ENCODE measurements at regions not wholly inside any gene's neighbourhood (a gene's known extent, or its start where the extent isn't known, plus 50 kb on each side); places are given as distances from the start of the nearest gene placed in this dataset.

DNA sequence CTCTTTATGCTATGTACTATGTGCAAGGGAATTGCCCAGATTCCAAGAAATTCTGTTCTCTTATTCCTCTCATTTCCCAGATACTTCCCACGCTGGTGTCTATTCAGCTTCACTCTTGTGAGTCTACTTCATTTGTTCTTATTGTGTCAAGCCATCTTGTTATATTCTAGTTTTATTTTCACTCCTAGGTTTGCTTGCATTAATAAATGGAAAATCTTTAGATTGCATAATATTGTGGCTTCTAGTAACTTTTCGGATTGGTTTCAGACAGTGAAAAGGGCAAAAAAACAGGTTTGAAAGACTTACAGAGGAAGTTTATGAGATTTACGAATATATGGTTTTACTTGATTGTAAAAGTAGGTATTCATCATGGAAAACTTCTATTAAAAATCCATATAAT, 128.4 kb downstream of the BTC start:
- DNase-seq (ENCODE audit: low spot score), result no peak
- intact Hi-C loops (cut with DNase I), result no loop called here

DNA sequence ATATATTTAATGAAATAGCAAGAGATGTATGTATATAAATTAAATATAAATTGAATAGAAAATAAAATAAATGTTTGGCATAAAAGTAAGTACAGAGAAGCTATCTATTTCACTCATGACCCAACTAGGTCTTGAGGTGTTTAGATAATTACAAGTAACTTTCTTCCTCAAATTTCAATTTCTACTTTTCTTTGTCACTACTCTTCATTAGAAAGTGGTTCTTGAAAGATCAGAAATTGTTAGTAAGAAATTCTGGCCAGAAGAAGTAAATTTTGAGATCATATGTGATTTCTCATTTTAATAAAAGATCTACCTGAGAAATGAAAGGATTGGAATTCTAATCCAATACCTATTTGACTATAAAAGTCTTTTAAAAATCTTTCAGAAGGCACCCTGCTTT, 126.9 kb downstream of the BTC start:
- intact Hi-C loops (cut with DNase I), result no loop called here
- no peak for DNase-seq (ENCODE audit: low spot score)

- intact Hi-C loops (cut with DNase I), result no loop called here
- no peak for DNase-seq (ENCODE audit: low spot score)
Measured at GRCh38 chr4:74667944-74668343, 126.4 kb downstream of the BTC start.

GRCh38 chr4:74669702-74670101, 124.6 kb downstream of the BTC start:
- intact Hi-C loops (cut with DNase I), result loop anchor here (2.0 to 10.0 kb wide), 3 partner anchors 135 to 445 kb away; no protein-coding TSS in a partner anchor
- no peak for DNase-seq (ENCODE audit: low spot score)

- intact Hi-C loops (cut with DNase I), result loop anchor here (2.0 to 10.0 kb wide), 3 partner anchors 136 to 446 kb away; no protein-coding TSS in a partner anchor
- DNase-seq (ENCODE audit: low spot score), result no peak
Measured at GRCh38 chr4:74670583-74670982, 123.7 kb downstream of the BTC start.

GRCh38 chr4:74671080-74671698, 123.1 kb downstream of the BTC start:
- no peak for DNase-seq (ENCODE audit: low spot score)
- intact Hi-C loops (cut with DNase I), result loop anchor here (2.0 to 10.0 kb wide), 3 partner anchors 136 to 446 kb away; no protein-coding TSS in a partner anchor

DNA sequence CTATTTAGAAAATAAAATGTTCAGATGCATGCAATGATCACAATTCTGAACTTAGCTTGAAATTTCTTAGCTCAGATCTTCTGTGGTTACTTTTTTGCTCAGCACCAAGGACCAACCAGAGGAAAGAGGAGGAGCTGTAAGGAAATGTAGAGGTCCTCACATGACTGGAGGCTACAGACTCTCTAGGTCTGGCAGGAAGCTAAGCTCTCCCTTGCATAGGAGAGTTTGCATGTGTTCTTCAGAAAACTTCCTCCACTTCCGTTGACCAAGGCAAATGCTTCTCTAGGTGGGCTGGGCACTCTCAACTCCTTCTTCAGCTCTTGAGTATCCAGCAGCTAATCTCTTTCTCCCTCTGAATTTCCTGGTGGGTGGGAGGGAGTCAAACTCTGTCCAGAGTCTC, 119.6 kb downstream of the BTC start:
- no peak for DNase-seq (ENCODE audit: low spot score)
- intact Hi-C loops (cut with DNase I), result loop anchor here (2.0 to 10.0 kb wide), 3 partner anchors 140 to 450 kb away; no protein-coding TSS in a partner anchor

- intact Hi-C loops (cut with DNase I), result loop anchor here (2.0 to 10.0 kb wide), 3 partner anchors 141 to 451 kb away; no protein-coding TSS in a partner anchor
- no peak for DNase-seq (ENCODE audit: low spot score)
Measured at GRCh38 chr4:74675673-74676279, 118.5 kb downstream of the BTC start.

GRCh38 chr4:74682567-74683359, 111.6 kb downstream of the BTC start:
- no peak for DNase-seq (ENCODE audit: low spot score)
- intact Hi-C loops (cut with DNase I), result no loop called here

DNA sequence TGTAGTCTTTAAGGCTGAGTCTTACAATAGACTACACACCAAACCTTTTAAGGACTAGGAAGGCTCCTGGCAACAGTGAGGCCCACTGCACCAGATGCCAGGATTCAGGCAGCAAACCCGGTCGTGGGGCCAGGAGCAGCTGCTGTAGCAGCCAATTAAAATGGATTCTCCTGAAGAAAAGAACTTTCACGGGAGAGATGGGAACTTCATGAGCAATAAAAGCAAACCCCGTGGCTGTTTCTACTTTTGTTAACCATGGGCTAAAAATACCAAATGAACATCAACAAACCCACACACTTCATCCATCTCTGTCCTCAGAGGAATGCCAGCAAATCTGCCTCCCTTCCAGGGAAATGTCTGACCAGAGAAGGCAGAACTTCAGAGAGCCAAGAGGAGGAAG, 101.4 kb downstream of the BTC start:
- intact Hi-C loops (cut with DNase I), result no loop called here
- no peak for DNase-seq (ENCODE audit: low spot score)

Measured in cardiac septum (tissue), 1 donor.